Activated effector memory CD4-positive, alpha-beta T cell treated with Interleukin-2 at 50 U/mL for 16 hours (primary cell): ENCODE measurements at regions not wholly inside any gene's neighbourhood (a gene's known extent, or its start where the extent isn't known, plus 50 kb on each side); places are given as distances from the start of the nearest gene placed in this dataset.

ENCODE experiments used
- DNase-seq: peaks from one replicate; pipeline ENCODE4 v3.0.0-alpha.2; 2020

DNA sequence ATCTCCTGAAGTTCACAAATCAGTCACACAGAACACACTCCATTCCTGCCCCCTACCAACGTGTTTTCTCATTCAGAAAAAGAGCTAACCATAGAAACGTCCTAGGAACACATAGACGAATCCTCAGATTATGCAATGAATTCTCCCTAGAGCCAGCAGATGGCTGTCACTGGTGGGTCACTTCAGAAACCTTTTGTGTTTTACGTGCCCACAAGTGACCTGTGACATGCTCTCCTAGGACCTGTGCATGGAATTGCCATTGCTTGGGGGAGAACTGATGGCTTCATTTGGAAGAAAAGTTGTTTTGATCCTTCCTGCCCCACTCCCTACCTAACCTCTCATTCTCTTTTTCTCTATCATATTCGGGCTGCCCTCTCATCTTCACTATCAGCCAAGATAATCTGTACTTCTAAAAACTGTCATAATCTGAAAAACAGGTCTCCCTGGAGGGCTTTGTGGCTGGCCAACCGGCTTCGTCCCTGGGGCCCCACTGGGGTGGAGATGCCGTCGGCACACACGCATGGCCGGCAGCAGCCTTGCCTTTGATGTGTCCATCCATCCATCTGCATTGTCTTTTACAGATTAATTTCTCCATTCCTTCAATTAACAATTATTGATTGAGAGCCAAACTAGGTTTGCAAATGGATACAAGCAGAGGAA lies 144.1 kb upstream of the SERP2 start:
- no peak for DNase-seq

GRCh38 chr13:44230071-44230470 lies 143.6 kb upstream of the SERP2 start:
- DNase-seq, result no peak

GRCh38 chr13:44230736-44231135 lies 142.9 kb upstream of the SERP2 start:
- DNase-seq, result no peak

DNA sequence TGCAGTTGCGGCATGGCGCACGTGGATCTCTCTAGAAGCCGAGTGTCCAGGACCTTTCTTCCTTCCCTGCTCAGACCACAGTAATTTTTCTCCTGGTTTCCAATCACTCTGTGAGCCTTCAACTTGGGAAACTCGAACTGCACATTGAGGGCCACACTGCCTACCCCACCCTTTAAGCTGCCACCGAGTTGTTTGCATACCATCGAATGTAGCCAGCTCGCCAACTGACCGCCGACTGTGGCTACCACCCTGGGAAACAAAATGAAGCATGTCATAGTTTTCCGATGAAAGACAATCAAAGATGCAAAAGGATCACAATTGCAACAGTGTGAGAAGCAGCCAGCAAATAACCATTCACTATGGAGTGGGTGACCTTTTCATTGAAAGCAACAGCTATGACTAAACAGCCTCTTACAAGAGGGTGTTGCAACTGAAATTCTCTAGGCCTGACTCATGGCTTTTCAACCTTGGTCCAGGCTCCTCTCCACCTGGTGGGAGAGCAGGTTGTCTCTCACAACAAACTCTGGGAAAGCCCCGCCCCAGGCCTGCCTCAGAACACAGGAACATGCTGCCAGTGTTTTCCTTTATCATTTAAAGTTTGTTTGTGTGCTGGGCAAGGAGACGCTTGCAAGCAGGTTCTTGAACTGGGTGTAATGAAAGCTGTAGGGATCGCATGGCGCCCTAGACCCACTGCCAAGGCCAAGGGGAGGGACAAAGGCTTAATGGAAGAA lies 141.7 kb upstream of the SERP2 start:
- DNase-seq, result no peak

DNA sequence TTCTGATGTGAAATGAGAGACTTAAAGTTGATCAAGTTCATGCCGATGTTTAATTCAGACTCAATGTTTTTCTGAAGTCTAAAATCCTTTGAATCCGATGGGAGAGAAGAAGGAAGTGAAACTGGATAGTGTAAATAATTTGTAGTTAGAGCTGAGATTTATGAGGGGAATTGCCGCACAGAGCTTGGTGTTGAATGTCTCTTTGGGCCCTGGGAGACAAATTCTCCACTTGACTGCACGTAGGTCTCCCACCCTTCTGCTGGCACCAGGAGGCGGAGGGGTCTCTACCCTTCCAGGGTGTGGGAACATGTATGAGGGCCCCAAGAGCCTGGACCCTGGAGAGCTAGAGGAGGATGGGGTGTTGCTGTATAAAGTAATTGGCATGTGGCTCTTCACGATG lies 140.8 kb upstream of the SERP2 start:
- no peak for DNase-seq

DNA sequence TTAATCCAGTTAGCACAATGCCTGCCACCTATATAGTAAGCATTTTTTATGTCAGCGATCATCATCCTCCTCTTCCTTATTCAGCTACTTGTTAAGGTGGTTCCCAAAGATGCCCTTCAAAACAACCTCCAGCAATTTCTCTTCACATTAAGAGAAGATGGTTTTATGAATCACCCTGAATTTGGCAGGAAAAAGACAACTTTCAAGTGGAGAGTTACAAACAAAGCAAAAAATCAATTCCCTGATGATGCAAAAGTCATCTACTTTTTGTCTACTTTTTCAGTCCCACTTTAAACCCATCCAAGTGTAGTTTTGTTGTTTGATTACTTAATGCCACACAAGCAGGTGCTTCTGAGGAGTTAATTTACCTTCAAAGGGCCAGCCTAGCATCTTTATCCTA lies 139.1 kb upstream of the SERP2 start:
- no peak for DNase-seq

DNA sequence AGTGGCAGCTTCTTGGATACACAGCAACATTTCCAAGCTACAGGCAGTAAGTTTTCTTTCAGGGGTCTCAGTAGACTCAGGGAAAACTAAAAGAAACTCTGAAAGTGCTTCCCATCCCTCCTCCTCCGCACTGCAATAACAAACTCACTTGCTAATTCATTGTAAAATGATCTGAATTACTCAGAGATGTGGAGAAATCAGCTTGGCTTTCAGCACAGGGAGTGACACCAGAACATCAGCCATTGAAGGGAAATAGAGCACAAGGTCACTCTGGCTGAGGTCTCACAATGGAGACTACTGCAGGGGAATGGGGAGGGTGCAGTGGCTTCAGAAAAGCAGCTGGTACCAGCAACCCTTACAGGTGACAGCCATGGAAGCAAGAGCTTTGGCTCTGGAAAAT lies 137.3 kb upstream of the SERP2 start:
- DNase-seq, result no peak

DNA sequence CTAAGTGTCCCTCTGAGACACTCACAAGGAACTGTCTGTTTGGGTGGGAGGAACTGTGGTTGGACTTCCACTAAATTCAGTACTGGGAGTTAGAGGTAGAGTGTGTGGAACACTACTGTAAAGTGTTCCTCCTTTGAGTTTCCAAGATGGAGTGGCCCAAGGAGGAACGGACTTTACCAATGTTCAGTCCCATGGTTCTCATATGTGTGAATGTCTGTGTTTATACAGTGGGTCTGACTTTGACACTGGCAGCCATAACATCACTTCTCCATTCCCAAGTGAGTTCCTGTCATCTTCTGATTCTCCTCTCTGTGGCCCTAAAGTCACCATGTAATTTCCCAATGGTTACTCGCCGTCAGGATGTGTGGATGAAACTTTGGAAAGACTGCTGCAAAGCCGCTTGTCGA lies 136.8 kb upstream of the SERP2 start:
- DNase-seq, result no peak

- no peak for DNase-seq
Observed at GRCh38 chr13:44237276-44237767, 136.3 kb upstream of the SERP2 start.

DNA sequence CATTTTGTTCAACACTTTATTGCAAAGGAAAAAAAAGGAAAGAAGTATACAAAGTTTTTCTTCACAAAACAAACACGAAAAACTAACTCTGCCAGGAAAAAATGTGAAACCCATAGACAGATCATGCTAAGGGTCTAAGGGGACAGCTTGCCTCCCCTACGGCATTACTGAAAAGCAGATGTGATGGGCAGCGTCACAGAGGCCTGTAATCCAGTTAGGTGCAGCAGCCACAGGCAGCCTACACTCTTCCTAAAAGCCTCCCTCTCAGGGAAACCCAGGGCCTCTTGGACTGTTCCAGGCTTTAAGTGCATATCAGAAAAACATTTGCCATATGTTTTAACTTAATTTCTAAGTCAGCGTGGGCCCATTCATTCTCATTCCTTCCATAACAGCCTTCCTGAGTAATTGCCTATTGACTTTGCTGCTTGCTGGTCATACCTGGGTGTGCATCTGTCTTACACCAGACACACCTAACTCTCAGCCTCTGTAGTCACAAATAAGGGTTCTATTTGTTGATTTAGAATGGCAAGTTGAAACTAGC lies 135.7 kb upstream of the SERP2 start:
- DNase-seq, result no peak

GRCh38 chr13:44240611-44241145 lies 132.9 kb upstream of the SERP2 start:
- DNase-seq, result no peak

- no peak for DNase-seq
Observed at GRCh38 chr13:44241638-44242037, 132.0 kb upstream of the SERP2 start.

DNA sequence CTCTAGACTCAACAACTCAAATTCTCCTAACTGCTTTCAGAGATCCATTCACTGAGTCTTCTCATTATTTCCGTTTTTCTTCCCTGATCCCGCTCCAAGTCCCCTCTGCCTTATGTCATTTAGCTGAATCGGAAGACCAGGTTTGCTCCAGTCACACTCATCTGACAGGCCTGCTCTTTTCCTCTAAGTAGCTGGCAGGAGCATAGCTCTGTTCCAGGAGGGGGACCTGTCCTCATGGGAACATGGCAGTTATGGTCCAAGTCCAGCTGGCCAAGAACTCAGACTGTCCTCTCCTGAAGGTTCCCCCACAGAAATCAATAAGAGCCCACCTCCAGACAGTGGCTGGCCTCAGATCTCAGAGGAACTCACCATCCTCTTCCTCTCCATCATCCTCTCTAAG lies 130.9 kb upstream of the SERP2 start:
- no peak for DNase-seq

DNA sequence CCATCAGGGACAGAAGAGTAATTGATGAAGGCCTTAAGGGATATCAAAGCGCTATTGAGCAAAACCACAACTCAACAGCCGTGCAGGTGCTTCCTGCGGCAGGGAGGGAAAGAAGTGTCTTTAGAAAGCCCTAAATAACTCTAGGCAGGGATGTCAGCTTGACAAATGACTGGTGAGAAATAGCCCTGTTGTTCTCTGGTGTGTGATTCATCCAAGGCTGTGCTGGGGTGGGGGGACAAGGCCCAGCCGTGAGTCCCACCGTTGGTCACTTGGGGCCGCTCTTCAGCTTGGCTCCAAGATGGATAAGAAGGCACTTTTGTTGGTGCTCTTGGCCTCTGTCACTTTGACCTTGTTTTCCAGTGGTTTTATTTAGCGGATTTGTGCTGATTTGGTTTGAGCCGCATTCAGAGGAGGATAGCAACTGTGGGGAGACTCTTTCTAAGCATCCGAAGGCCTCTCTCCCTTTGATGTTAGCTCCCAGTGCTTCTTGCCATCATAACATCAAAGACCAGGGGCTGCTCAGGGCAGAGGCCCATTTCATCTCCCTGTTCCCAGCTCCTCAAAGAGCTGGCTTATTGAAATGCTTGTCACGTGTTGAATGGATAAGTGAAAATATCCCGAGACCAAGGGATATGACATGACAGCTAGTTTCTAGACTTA lies 130.3 kb upstream of the SERP2 start:
- no peak for DNase-seq

- DNase-seq, result no peak
Observed at GRCh38 chr13:44244288-44244687, 129.3 kb upstream of the SERP2 start.

GRCh38 chr13:44249431-44249836 lies 124.2 kb upstream of the SERP2 start:
- DNase-seq, result no peak

- no peak for DNase-seq
Observed at GRCh38 chr13:44252938-44253337, 120.7 kb upstream of the SERP2 start.

DNA sequence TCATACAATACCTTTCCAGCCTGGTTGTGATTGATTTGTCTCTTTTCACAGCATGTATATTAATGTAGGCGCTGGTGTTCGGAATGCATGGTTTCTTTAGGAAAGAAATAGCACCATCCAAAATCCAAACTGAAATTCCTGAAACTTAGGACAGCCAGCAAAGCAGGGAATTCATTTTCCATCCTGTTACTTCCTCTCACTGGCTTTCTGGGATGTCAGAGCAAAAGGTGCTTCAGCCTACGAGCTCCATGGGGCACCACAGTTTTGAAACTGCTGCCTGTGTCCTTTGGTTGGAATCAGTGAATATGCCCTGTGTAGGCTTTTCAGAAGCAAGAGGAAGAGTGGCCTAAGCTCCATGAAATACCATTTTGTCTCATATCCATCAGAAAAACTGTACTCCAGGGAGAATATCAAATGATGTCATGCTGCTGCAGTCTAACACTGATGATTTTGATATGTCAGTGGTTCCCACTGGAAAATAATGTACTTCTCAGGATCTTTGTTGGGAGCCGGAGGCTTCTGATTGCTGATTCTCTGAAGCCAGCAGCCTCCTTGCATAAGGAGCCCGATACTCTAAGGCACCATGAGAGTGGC lies 117.8 kb upstream of the SERP2 start:
- no peak for DNase-seq

DNA sequence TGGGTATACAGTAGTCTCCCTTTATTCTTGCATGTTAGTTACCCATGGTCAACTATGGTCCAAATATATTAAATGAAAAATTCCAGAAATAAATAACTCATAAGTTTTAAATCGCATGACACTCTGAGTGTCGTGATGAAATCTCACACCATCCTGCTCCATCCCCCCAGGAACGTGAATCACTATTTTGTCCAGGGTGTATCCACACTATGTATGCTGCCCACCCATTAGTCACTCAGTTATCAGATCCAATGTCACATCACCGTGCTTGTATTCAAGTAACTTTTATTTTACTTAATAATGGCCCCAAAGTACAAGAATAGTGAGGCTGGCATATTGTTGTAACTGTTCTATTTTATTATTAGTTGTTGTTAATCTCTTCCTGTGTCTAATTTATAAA lies 115.8 kb upstream of the SERP2 start:
- DNase-seq, result no peak

- peak; percentile 37 for DNase-seq
Observed at GRCh38 chr13:44259045-44260027, 114.3 kb upstream of the SERP2 start.

DNA sequence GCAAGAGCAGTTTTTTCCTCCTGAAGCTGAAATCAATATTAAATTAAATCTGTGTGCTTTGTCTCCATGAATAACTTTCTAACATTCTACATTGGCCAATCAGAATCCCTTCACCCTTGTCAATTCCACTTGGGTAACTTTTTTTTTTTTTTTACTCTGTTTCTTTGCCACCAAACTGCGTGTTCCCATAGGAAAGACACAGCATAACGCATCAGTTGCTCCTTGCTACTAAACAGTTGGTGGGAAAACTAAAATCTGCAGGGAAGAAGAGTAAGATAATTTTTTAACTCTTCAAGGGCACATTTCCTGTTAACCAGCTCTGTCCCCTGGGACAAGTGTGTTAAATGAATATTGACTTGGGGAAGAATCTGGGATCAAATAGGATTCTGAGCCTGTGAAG lies 113.3 kb upstream of the SERP2 start:
- DNase-seq, result no peak
